ENCODE measurements at regions not wholly inside any gene's neighbourhood (a gene's known extent, or its start where the extent isn't known, plus 50 kb on each side); places are given as distances from the start of the nearest gene placed in this dataset.

DNA sequence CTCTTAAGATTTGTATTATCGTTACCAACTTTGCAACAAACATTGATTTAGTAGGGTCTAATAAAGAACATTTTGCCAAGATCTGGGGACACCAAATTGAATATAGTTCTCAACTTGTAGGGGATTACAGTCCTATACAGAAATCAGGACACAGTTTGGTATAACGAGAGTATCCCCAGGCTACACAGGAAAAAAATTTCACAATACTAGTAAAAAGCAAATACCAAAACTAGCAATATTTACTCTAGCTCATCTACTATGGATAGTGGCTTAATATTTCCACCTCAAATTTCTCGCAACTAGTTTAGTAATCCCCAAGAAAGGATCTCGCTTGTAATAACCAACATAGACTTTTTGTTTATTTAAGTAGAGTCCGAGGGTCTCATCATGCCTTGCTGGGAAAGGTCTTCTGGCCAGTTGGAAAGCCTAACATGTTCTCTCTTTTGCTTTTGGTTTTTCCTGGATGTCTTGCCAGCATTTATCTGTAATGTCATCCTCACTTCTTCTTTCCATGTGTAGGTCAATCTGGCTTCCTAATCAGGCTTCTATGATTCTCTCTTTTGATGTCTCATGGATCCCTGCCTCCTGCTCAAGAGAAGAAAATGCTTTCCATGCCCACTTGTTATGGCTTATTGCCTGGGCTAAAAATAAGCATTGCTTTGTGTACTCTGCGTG, 104.7 kb upstream of the KCNK2 start:
- TF ChIP-seq ZFP36L1 (CRISPR knock-in tag; IDR thresholded peaks at IDR 0.05): no peak
- TF ChIP-seq POLR2AphosphoS5 (IDR thresholded peaks at IDR 0.05; ENCODE audit: low read depth, low read length): no peak
- TF ChIP-seq, protein P1, sequence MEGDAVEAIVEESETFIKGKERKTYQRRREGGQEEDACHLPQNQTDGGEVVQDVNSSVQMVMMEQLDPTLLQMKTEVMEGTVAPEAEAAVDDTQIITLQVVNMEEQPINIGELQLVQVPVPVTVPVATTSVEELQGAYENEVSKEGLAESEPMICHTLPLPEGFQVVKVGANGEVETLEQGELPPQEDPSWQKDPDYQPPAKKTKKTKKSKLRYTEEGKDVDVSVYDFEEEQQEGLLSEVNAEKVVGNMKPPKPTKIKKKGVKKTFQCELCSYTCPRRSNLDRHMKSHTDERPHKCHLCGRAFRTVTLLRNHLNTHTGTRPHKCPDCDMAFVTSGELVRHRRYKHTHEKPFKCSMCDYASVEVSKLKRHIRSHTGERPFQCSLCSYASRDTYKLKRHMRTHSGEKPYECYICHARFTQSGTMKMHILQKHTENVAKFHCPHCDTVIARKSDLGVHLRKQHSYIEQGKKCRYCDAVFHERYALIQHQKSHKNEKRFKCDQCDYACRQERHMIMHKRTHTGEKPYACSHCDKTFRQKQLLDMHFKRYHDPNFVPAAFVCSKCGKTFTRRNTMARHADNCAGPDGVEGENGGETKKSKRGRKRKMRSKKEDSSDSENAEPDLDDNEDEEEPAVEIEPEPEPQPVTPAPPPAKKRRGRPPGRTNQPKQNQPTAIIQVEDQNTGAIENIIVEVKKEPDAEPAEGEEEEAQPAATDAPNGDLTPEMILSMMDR (CRISPR knock-in tag; IDR thresholded peaks at IDR 0.05): no peak
- no peak for TF ChIP-seq ATF7 (IDR thresholded peaks at IDR 0.05)
- TF ChIP-seq ATF7 (CRISPR knock-in tag; IDR thresholded peaks at IDR 0.05): no peak
- TF ChIP-seq EZH2 (conservative IDR thresholded peaks at IDR 0.05; ENCODE audit: low read depth, low read length): no peak
- TF ChIP-seq NKX3-1 (CRISPR knock-in tag; IDR thresholded peaks at IDR 0.05): no peak
- TF ChIP-seq SAFB2 (CRISPR knock-in tag; IDR thresholded peaks at IDR 0.05; ENCODE audit: borderline replicate concordance, low read depth): no peak
- TF ChIP-seq HHEX (CRISPR knock-in tag; IDR thresholded peaks at IDR 0.05): no peak
- no peak for TF ChIP-seq ARID2 (CRISPR knock-in tag; IDR thresholded peaks at IDR 0.05; ENCODE audit: borderline replicate concordance)
- no peak for TF ChIP-seq JUND (CRISPR knock-in tag; IDR thresholded peaks at IDR 0.05)

All from HepG2 (cell line).